IPS-NIHi7 (cell line): ENCODE measurements at regions not wholly inside any gene's neighbourhood (a gene's known extent, or its start where the extent isn't known, plus 50 kb on each side); places are given as distances from the start of the nearest gene placed in this dataset.
A peak's percentile ranks its signal among the peaks of the same experiment; 100 is the strongest.
"Not testable (repeated sequence)": the region's sequence is repeated elsewhere in the genome, so short reads cannot be mapped to it uniquely, and the experiment has no call there.

Experiments
- DNase-seq: peaks from one replicate; pipeline ENCODE4 v3.0.0; 2012; ENCODE audit warnings: mixed read lengths; ENCODE audit errors: extremely low spot score

GRCh38 chr22:44630826-44631225 lies 71.2 kb upstream of the PRR5 start:
- no peak for DNase-seq

- DNase-seq, result no peak
These were observed 73.2 kb upstream of the PRR5 start for GRCh38 chr22:44628835-44629234.

GRCh38 chr22:44628273-44628672 lies 73.7 kb upstream of the PRR5 start:
- DNase-seq, result no peak

- no peak for DNase-seq
These were observed 74.4 kb upstream of the PRR5 start for GRCh38 chr22:44627521-44628139.

- DNase-seq, result peak; percentile 83
These were observed 75.9 kb upstream of the PRR5 start for GRCh38 chr22:44625981-44626687.

- DNase-seq, result no peak
These were observed 76.6 kb upstream of the PRR5 start for GRCh38 chr22:44625421-44625760.

GRCh38 chr22:44624689-44625420 lies 77.1 kb upstream of the PRR5 start:
- no peak for DNase-seq

GRCh38 chr22:44623771-44624510 lies 78.1 kb upstream of the PRR5 start:
- peak; percentile 62 for DNase-seq

- DNase-seq, result no peak
These were observed 79.3 kb upstream of the PRR5 start for GRCh38 chr22:44622679-44623078.

GRCh38 chr22:44622147-44622427 lies 79.9 kb upstream of the PRR5 start:
- no peak for DNase-seq

- DNase-seq, result no peak
These were observed 80.4 kb upstream of the PRR5 start for GRCh38 chr22:44621401-44622146.

- DNase-seq, result no peak
These were observed 81.2 kb upstream of the PRR5 start for GRCh38 chr22:44620841-44621257.

- peak; percentile 73 for DNase-seq
These were observed 81.7 kb upstream of the PRR5 start for GRCh38 chr22:44620129-44620840.

- not testable (repeated sequence) for DNase-seq
These were observed 82.4 kb upstream of the PRR5 start for GRCh38 chr22:44619560-44620128.

- DNase-seq, result not testable (repeated sequence)
These were observed 83.1 kb upstream of the PRR5 start for GRCh38 chr22:44618910-44619309.

GRCh38 chr22:44618400-44618799 lies 83.6 kb upstream of the PRR5 start:
- DNase-seq, result no peak

GRCh38 chr22:44617828-44618227 lies 84.2 kb upstream of the PRR5 start:
- DNase-seq, result no peak

GRCh38 chr22:44616882-44617655 lies 84.9 kb upstream of the PRR5 start:
- DNase-seq, result no peak

GRCh38 chr22:44616461-44616860 lies 85.5 kb upstream of the PRR5 start:
- DNase-seq, result no peak

- DNase-seq, result no peak
These were observed 86.3 kb upstream of the PRR5 start for GRCh38 chr22:44615602-44616180.
